ENCODE measurements at regions not wholly inside any gene's neighbourhood (a gene's known extent, or its start where the extent isn't known, plus 50 kb on each side); places are given as distances from the start of the nearest gene placed in this dataset.
"Not testable (repeated sequence)": the region's sequence is repeated elsewhere in the genome, so short reads cannot be mapped to it uniquely, and the experiment has no call there.

GRCh38 chr18:30440351-30440750, 602.2 kb downstream of the DSC3 start:
- CTCF ChIA-PET: no interaction called here

GRCh38 chr18:30439174-30439573, 603.4 kb downstream of the DSC3 start:
- TF ChIP-seq, protein P1, sequence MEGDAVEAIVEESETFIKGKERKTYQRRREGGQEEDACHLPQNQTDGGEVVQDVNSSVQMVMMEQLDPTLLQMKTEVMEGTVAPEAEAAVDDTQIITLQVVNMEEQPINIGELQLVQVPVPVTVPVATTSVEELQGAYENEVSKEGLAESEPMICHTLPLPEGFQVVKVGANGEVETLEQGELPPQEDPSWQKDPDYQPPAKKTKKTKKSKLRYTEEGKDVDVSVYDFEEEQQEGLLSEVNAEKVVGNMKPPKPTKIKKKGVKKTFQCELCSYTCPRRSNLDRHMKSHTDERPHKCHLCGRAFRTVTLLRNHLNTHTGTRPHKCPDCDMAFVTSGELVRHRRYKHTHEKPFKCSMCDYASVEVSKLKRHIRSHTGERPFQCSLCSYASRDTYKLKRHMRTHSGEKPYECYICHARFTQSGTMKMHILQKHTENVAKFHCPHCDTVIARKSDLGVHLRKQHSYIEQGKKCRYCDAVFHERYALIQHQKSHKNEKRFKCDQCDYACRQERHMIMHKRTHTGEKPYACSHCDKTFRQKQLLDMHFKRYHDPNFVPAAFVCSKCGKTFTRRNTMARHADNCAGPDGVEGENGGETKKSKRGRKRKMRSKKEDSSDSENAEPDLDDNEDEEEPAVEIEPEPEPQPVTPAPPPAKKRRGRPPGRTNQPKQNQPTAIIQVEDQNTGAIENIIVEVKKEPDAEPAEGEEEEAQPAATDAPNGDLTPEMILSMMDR (IDR thresholded peaks at IDR 0.05; ENCODE audit: low read depth, low read length): no peak
- ChIA-PET POLR2A (no interaction called here), CTCF (no interaction called here)
- Histone ChIP-seq H3K9me3 (ENCODE audit: control insufficient read depth, insufficient read depth, low read length) (peaks cover 3% of the 10 kb centered on the region; the same call in 1 of the 2 replicates), H3K4me3 (ENCODE audit: low read depth, low read length) (no peak overlapping the region), H3K27ac (ENCODE audit: low read depth, low read length) (no peak overlapping the region), H3K27me3 (ENCODE audit: control insufficient read depth, insufficient read depth, low read length) (no peaks in the 10 kb centered on the region)
- no peak for DNase-seq (ENCODE audit: low read depth, low spot score)

More at GRCh38 chr18:30440351-30440750, 602.2 kb downstream of the DSC3 start:
- no peaks in the 10 kb centered on the region for H3K27me3 ChIP-seq (ENCODE audit: control insufficient read depth, insufficient read depth, low read length)
- peaks cover 3% of the 10 kb centered on the region; the same call in 1 of the 2 replicates for H3K9me3 ChIP-seq (ENCODE audit: control insufficient read depth, insufficient read depth, low read length)
- TF ChIP-seq, protein P1 (IDR thresholded peaks at IDR 0.05; ENCODE audit: low read depth, low read length): no peak
- POLR2A ChIA-PET: no interaction called here
- H3K4me3 ChIP-seq (ENCODE audit: low read depth, low read length): no peak overlapping the region
- no peak overlapping the region for H3K27ac ChIP-seq (ENCODE audit: low read depth, low read length)
- no peak for DNase-seq (ENCODE audit: low read depth, low spot score)

DNA sequence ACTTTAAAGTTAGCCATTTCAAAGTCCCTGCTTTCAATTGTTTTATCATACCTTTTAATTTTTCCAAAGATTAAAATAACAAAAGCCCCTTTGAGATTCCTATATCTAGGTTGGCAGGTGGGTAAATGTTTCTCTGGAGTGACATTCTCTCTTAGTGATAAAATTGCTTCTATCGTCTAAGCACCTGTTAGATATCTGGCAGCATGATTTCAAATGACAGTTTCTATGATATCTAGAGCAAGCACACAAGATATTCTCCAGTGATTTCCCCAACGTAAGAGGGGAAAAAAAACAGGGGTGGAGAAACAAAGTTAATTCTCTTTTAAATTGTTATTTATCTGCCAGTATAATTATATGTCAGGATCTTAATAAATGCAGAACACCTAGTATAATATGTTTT, 610.2 kb downstream of the DSC3 start:
- ChIA-PET POLR2A (no interaction called here), CTCF (no interaction called here)
- Histone ChIP-seq H3K9me3 (ENCODE audit: control insufficient read depth, insufficient read depth, low read length) (no peaks in the 10 kb centered on the region), H3K27ac (ENCODE audit: low read depth, low read length) (no peak overlapping the region), H3K4me3 (ENCODE audit: low read depth, low read length) (no peak overlapping the region), H3K27me3 (ENCODE audit: control insufficient read depth, insufficient read depth, low read length) (no peaks in the 10 kb centered on the region)
- DNase-seq (ENCODE audit: low read depth, low spot score): no peak
- TF ChIP-seq, protein P1 (IDR thresholded peaks at IDR 0.05; ENCODE audit: low read depth, low read length): no peak

GRCh38 chr18:30419399-30419798, 623.1 kb downstream of the DSC3 start:
- H3K9me3 ChIP-seq (ENCODE audit: control insufficient read depth, insufficient read depth, low read length); H3K4me3 ChIP-seq (ENCODE audit: low read depth, low read length); POLR2A ChIA-PET; H3K27me3 ChIP-seq (ENCODE audit: control insufficient read depth, insufficient read depth, low read length); H3K27ac ChIP-seq (ENCODE audit: low read depth, low read length); CTCF ChIA-PET; DNase-seq (ENCODE audit: low read depth, low spot score): not testable (repeated sequence)

GRCh38 chr18:30415903-30416302, 626.6 kb downstream of the DSC3 start:
- CTCF ChIA-PET: no interaction called here
- H3K27me3 ChIP-seq (ENCODE audit: control insufficient read depth, insufficient read depth, low read length): no peaks in the 10 kb centered on the region
- H3K9me3 ChIP-seq (ENCODE audit: control insufficient read depth, insufficient read depth, low read length): peaks cover 10% of the 10 kb centered on the region
- H3K27ac ChIP-seq (ENCODE audit: low read depth, low read length): no peak overlapping the region
- POLR2A ChIA-PET: no interaction called here
- DNase-seq (ENCODE audit: low read depth, low spot score): no peak
- TF ChIP-seq, protein P1 (IDR thresholded peaks at IDR 0.05; ENCODE audit: low read depth, low read length): no peak
- H3K4me3 ChIP-seq (ENCODE audit: low read depth, low read length): no peak overlapping the region

- POLR2A ChIA-PET: no interaction called here
- no peak for DNase-seq (ENCODE audit: low read depth, low spot score)
- TF ChIP-seq, protein P1 (IDR thresholded peaks at IDR 0.05; ENCODE audit: low read depth, low read length): no peak
Observed at GRCh38 chr18:30409120-30409519, 633.4 kb downstream of the DSC3 start.

More at GRCh38 chr18:30409120-30409519, 633.4 kb downstream of the DSC3 start:
- Histone ChIP-seq H3K9me3 (ENCODE audit: control insufficient read depth, insufficient read depth, low read length) (peaks cover 2% of the 10 kb centered on the region; the same call in 1 of the 2 replicates), H3K27me3 (ENCODE audit: control insufficient read depth, insufficient read depth, low read length) (no peaks in the 10 kb centered on the region), H3K4me3 (ENCODE audit: low read depth, low read length) (no peak overlapping the region), H3K27ac (ENCODE audit: low read depth, low read length) (no peak overlapping the region)
- CTCF ChIA-PET: no interaction called here

Measured in AG04450 (cell line).